ENCODE measurements at regions not wholly inside any gene's neighbourhood (a gene's known extent, or its start where the extent isn't known, plus 50 kb on each side); places are given as distances from the start of the nearest gene placed in this dataset.

GRCh38 chr14:26252176-26252575 lies 345.7 kb downstream of the NOVA1 start:
- Histone ChIP-seq H3K9me2 (replicated peaks; ENCODE audit: insufficient read depth) (no peaks in the 10 kb centered on the region), H3K36me3 (replicated peaks; ENCODE audit: insufficient read depth, low read depth) (no peaks in the 10 kb centered on the region), H3K27me3 (no peaks in the 10 kb centered on the region), H3K27ac (no peak overlapping the region), H2AFZ (no peak overlapping the region), H3K4me2 (no peak overlapping the region), H4K20me1 (ENCODE audit: insufficient read depth, poor library complexity, severe bottlenecking) (no peaks in the 10 kb centered on the region), H3K4me3 (no peak overlapping the region), H3K79me2 (no peaks in the 10 kb centered on the region), H3K9me3 (ENCODE audit: low read depth) (no peaks in the 10 kb centered on the region), H3K4me1 (ENCODE audit: insufficient read depth) (no peaks in the 10 kb centered on the region)
- TF ChIP-seq EZH2 (IDR thresholded peaks at IDR 0.05; ENCODE audit: borderline replicate concordance) (no peak), CTCF (IDR thresholded peaks at IDR 0.05; ENCODE audit: poor library complexity) (no peak), EZH2phosphoT487 (IDR thresholded peaks at IDR 0.05; ENCODE audit: low read depth, severe bottlenecking, unreplicated experiment) (no peak)
- no peak for DNase-seq (ENCODE audit: low spot score)

- Histone ChIP-seq H3K4me2 (no peak overlapping the region), H3K4me1 (ENCODE audit: insufficient read depth) (no peaks in the 10 kb centered on the region), H4K20me1 (ENCODE audit: insufficient read depth, poor library complexity, severe bottlenecking) (no peaks in the 10 kb centered on the region), H3K36me3 (replicated peaks; ENCODE audit: insufficient read depth, low read depth) (no peaks in the 10 kb centered on the region), H3K4me3 (no peak overlapping the region), H3K9me2 (replicated peaks; ENCODE audit: insufficient read depth) (no peaks in the 10 kb centered on the region), H2AFZ (no peak overlapping the region), H3K27ac (no peak overlapping the region), H3K9me3 (ENCODE audit: low read depth) (no peaks in the 10 kb centered on the region), H3K79me2 (no peaks in the 10 kb centered on the region), H3K27me3 (peaks cover 11% of the 10 kb centered on the region)
- TF ChIP-seq CTCF (IDR thresholded peaks at IDR 0.05; ENCODE audit: poor library complexity) (no peak), EZH2phosphoT487 (IDR thresholded peaks at IDR 0.05; ENCODE audit: low read depth, severe bottlenecking, unreplicated experiment) (no peak), EZH2 (IDR thresholded peaks at IDR 0.05; ENCODE audit: borderline replicate concordance) (no peak)
- WGBS (ENCODE audit: low lambda C conversion rate, missing lambda C conversion rate), result 58% methylated on average over 1 of the region's 1 CpG
- DNase-seq (ENCODE audit: low spot score), result no peak
Measured at GRCh38 chr14:26233118-26233517, 364.7 kb downstream of the NOVA1 start.

- H3K4me3 ChIP-seq, result no peak overlapping the region
Measured at GRCh38 chr14:26218861-26219260, 379.0 kb downstream of the NOVA1 start.

More at GRCh38 chr14:26218861-26219260, 379.0 kb downstream of the NOVA1 start:
- 86% methylated on average over 2 of the region's 2 CpGs for WGBS (ENCODE audit: low lambda C conversion rate, missing lambda C conversion rate)
- no peak for DNase-seq (ENCODE audit: low spot score)
- no peaks in the 10 kb centered on the region for H3K36me3 ChIP-seq (replicated peaks; ENCODE audit: insufficient read depth, low read depth)
- H3K27ac ChIP-seq, result no peak overlapping the region
- H3K4me1 ChIP-seq (ENCODE audit: insufficient read depth), result no peaks in the 10 kb centered on the region
- H3K4me2 ChIP-seq, result no peak overlapping the region
- no peaks in the 10 kb centered on the region for H3K27me3 ChIP-seq
- TF ChIP-seq CTCF (IDR thresholded peaks at IDR 0.05; ENCODE audit: poor library complexity), result no peak
- TF ChIP-seq EZH2 (IDR thresholded peaks at IDR 0.05; ENCODE audit: borderline replicate concordance), result no peak
- TF ChIP-seq EZH2phosphoT487 (IDR thresholded peaks at IDR 0.05; ENCODE audit: low read depth, severe bottlenecking, unreplicated experiment), result no peak
- no peak overlapping the region for H2AFZ ChIP-seq
- no peaks in the 10 kb centered on the region for H3K9me2 ChIP-seq (replicated peaks; ENCODE audit: insufficient read depth)
- no peaks in the 10 kb centered on the region for H3K9me3 ChIP-seq (ENCODE audit: low read depth)
- H4K20me1 ChIP-seq (ENCODE audit: insufficient read depth, poor library complexity, severe bottlenecking), result no peaks in the 10 kb centered on the region
- H3K79me2 ChIP-seq, result no peaks in the 10 kb centered on the region

Measured in hepatocyte (in vitro differentiated cells).